IgD-negative memory B cell (primary cell): ENCODE measurements at regions not wholly inside any gene's neighbourhood (a gene's known extent, or its start where the extent isn't known, plus 50 kb on each side); places are given as distances from the start of the nearest gene placed in this dataset.

ENCODE experiments used
- H3K27ac Mint-ChIP-seq, 3 donors: one replicate each; pipeline ENCODE4 v1.8.0; 2020 to 2022; ENCODE audit warnings: mild to moderate bottlenecking in 3 of 3, mixed read lengths in 3 of 3, moderate library complexity in 1 of 3
- H3K27me3 Mint-ChIP-seq: one replicate; pipeline ENCODE4 v1.8.0; 2021; ENCODE audit warnings: mixed read lengths
- H3K36me3 Mint-ChIP-seq: one replicate; pipeline ENCODE4 v1.8.0; 2020; ENCODE audit warnings: mild to moderate bottlenecking, mixed read lengths
- H3K4me1 Mint-ChIP-seq, 3 donors: one replicate each; pipeline ENCODE4 v1.8.0; 2020 to 2022; ENCODE audit warnings: mixed read lengths in 3 of 3, mild to moderate bottlenecking in 1 of 3
- H3K4me3 Mint-ChIP-seq, 4 donors: one replicate each; pipeline ENCODE4 v1.8.0; 2020 to 2022; ENCODE audit warnings: mild to moderate bottlenecking in 4 of 4, mixed read lengths in 4 of 4, moderate library complexity in 3 of 4
- H3K9me3 Mint-ChIP-seq, 3 donors: one replicate each; pipeline ENCODE4 v1.8.0; 2020 to 2021; ENCODE audit warnings: mixed read lengths in 3 of 3, mild to moderate bottlenecking in 1 of 3

- H3K27me3 Mint-ChIP-seq, result no peaks in the 10 kb centered on the region
- peaks cover 8 to 14% (median 12%) of the 10 kb centered on the region in 3 donors for H3K4me1 Mint-ChIP-seq
- no peak overlapping the region for H3K27ac Mint-ChIP-seq
- peak overlapping the region in 1 of 4 donors; percentile 14 for H3K4me3 Mint-ChIP-seq
- H3K36me3 Mint-ChIP-seq, result no peaks in the 10 kb centered on the region
- no peaks in the 10 kb centered on the region for H3K9me3 Mint-ChIP-seq
Observed at GRCh38 chrX:9196961-9197640, 163.2 kb upstream of the FAM9B start.

DNA sequence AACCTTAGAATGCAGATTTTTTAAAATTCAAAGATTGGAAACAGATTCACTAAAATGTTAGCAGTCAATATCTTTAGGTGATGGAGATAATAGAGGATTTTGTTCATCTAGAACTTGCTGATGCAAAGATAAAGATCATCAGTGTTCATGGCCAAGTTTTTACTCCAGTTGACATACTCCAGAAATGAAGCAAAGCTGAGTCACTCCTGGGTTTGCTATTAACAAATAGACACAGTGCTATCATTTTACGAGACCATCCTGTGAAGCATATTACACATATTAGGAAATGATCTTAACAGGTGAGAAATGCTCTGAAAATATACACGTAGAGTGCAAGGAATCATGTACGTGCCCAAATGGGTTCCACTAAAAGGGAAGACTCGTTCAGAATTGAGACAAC is 170.6 kb upstream of the FAM9B start:
- H3K27me3 Mint-ChIP-seq, result peaks cover 6% of the 10 kb centered on the region
- H3K9me3 Mint-ChIP-seq, result no peaks in the 10 kb centered on the region
- H3K4me3 Mint-ChIP-seq, result no peak overlapping the region
- no peaks in the 10 kb centered on the region for H3K36me3 Mint-ChIP-seq
- H3K27ac Mint-ChIP-seq, result no peak overlapping the region
- peaks cover 0 to 5% (median under 1%) of the 10 kb centered on the region in 3 donors for H3K4me1 Mint-ChIP-seq

GRCh38 chrX:9205599-9206223 is 171.8 kb upstream of the FAM9B start:
- H3K4me1 Mint-ChIP-seq, result peaks cover 0 to 4% (median 0%) of the 10 kb centered on the region in 3 donors
- H3K4me3 Mint-ChIP-seq, result peak overlapping the region in 1 of 4 donors; percentile 82
- no peaks in the 10 kb centered on the region for H3K9me3 Mint-ChIP-seq
- H3K27ac Mint-ChIP-seq, result peak overlapping the region in 1 of 3 donors; percentile 73
- H3K27me3 Mint-ChIP-seq, result peaks cover 6% of the 10 kb centered on the region
- H3K36me3 Mint-ChIP-seq, result no peaks in the 10 kb centered on the region

DNA sequence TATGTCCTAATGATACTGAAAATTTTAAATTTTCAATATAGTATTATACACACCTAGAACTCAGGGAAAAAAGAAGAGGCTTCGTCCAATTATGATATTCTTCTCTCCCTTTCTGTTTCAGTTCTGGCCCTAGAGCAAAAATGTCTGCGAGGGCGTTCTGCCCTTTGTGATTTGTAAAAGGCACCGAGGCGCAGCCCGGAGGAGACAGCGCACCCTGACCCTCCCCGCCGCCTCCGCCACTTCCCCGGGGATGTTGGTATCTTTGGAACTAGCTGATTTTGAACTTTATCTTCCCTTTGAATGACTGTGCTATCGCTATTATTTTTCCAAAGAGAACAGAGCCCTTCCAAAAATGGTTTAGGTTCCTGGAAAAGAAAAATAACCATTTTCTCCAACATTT is 173.2 kb upstream of the FAM9B start:
- Mint-ChIP-seq H3K9me3 (no peaks in the 10 kb centered on the region), H3K27ac (no peak overlapping the region), H3K36me3 (no peaks in the 10 kb centered on the region), H3K4me3 (no peak overlapping the region), H3K27me3 (peaks cover 6% of the 10 kb centered on the region), H3K4me1 (peaks cover 0 to 4% (median 0%) of the 10 kb centered on the region in 3 donors)

DNA sequence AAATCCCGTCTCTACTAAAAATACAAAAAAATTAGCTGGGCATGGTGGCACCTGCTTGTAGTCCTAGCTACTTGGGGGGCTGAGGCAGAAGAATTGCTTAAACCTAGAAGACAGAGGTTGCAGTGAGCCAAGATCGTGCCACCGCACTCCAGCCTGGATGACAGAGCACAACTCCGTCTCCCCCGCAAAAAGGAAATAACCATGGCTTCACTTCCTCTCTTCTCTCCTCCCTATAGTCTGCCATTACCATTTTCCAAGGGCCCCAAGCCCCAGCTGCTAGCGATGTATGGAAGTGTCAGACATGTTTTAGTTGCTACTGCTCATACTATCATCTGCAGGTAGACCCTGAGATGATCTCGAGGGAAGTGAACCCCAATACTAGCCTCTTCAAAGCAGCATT is 177.3 kb upstream of the FAM9B start:
- no peaks in the 10 kb centered on the region for H3K9me3 Mint-ChIP-seq
- no peak overlapping the region for H3K27ac Mint-ChIP-seq

GRCh38 chrX:9221781-9222180 is 187.9 kb upstream of the FAM9B start:
- Mint-ChIP-seq H3K4me3 (no peak overlapping the region), H3K27ac (no peak overlapping the region), H3K9me3 (peaks cover 3 to 6% (median 6%) of the 10 kb centered on the region in 3 donors), H3K4me1 (no peaks in the 10 kb centered on the region), H3K27me3 (peaks cover 6% of the 10 kb centered on the region), H3K36me3 (no peaks in the 10 kb centered on the region)

More for the DNA sequence above, 177.3 kb upstream of the FAM9B start:
- Mint-ChIP-seq H3K36me3 (no peaks in the 10 kb centered on the region), H3K4me1 (peaks cover 0 to 4% (median 0%) of the 10 kb centered on the region in 3 donors), H3K27me3 (peaks cover 1% of the 10 kb centered on the region), H3K4me3 (no peak overlapping the region)

- no peaks in the 10 kb centered on the region for H3K4me1 Mint-ChIP-seq
- peaks cover 6% of the 10 kb centered on the region for H3K27me3 Mint-ChIP-seq
- peak overlapping the region in 1 of 3 donors; percentile 10 for H3K27ac Mint-ChIP-seq
- H3K9me3 Mint-ChIP-seq, result peaks cover 3 to 6% (median 6%) of the 10 kb centered on the region in 3 donors
- H3K36me3 Mint-ChIP-seq, result no peaks in the 10 kb centered on the region
- H3K4me3 Mint-ChIP-seq, result no peak overlapping the region
Observed at GRCh38 chrX:9222299-9222698, 188.4 kb upstream of the FAM9B start.

- peaks cover 2 to 3% (median 3%) of the 10 kb centered on the region in 3 donors for H3K9me3 Mint-ChIP-seq
Observed at GRCh38 chrX:9227276-9227675, 193.3 kb upstream of the FAM9B start.

DNA sequence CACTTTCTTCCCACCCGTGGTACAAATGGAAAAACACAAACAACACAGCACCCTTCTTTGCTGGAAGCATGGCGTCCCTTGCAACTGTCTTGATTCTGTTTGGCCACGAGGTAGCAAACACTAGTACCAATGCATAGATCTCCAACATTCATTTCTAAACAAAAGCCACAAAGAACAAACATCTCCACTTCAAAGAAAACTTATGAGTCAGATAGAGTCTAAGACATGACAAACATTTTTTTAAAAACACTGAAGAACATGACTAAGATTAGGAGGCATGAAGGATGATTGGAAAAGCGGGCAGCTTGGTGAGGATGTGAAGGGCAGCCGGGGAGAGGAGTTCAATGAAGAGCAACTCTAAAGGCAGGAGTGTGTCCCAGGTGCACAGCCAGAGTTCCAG is 197.6 kb upstream of the FAM9B start:
- H3K4me1 Mint-ChIP-seq, result no peaks in the 10 kb centered on the region
- H3K27ac Mint-ChIP-seq, result no peak overlapping the region
- H3K27me3 Mint-ChIP-seq, result no peaks in the 10 kb centered on the region
- no peaks in the 10 kb centered on the region for H3K36me3 Mint-ChIP-seq
- H3K9me3 Mint-ChIP-seq, result peaks cover 0 to 3% (median 0%) of the 10 kb centered on the region in 3 donors
- H3K4me3 Mint-ChIP-seq, result no peak overlapping the region

More at GRCh38 chrX:9227276-9227675, 193.3 kb upstream of the FAM9B start:
- H3K27ac Mint-ChIP-seq, result no peak overlapping the region
- H3K27me3 Mint-ChIP-seq, result no peaks in the 10 kb centered on the region
- no peaks in the 10 kb centered on the region for H3K4me1 Mint-ChIP-seq
- H3K36me3 Mint-ChIP-seq, result no peaks in the 10 kb centered on the region
- no peak overlapping the region for H3K4me3 Mint-ChIP-seq

DNA sequence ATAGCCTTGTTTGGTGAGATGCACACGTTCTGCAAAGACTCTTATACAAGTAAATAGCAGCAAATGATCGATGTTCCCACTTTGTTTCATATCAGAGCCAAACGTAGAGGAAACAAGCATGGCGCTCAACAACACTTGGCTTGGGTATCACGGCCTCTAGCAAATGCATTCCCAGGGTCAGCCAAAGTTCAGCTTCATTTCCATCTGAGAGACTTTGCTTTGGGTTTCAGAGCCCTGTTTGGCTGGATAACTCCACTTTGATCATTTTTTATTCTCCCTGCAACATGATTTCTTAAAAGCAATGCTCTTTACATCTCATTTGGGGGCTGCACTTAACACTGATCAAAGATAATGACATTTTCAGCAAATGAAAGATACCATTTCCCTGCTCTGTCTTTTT is 199.2 kb upstream of the FAM9B start:
- Mint-ChIP-seq H3K27me3 (peaks cover 2% of the 10 kb centered on the region), H3K4me1 (no peaks in the 10 kb centered on the region), H3K36me3 (no peaks in the 10 kb centered on the region), H3K27ac (no peak overlapping the region), H3K9me3 (peaks cover 0 to 3% (median 0%) of the 10 kb centered on the region in 3 donors), H3K4me3 (no peak overlapping the region)

DNA sequence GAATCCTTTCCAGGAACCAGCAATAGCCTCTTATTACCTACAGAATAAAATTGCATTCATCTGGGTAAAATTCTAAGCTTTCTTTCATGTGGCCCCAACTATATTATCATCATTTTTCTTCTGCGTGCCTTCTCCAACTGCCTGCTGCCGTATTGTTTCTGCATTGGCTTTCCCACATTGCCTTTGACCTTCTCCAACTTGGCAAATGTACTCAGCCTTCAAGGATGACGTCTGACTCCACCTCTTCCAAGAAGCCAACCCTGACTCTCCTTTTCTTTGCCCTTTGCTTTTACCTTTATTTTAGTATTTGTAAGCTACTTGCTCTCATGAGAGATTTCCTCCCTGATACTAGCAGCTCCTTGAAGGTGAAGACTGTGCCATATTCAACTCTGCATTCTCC is 200.4 kb upstream of the FAM9B start:
- no peak overlapping the region for H3K27ac Mint-ChIP-seq
- peaks cover 2% of the 10 kb centered on the region for H3K27me3 Mint-ChIP-seq
- no peaks in the 10 kb centered on the region for H3K4me1 Mint-ChIP-seq
- no peaks in the 10 kb centered on the region for H3K36me3 Mint-ChIP-seq
- H3K4me3 Mint-ChIP-seq, result no peak overlapping the region
- H3K9me3 Mint-ChIP-seq, result peaks cover 0 to 3% (median 0%) of the 10 kb centered on the region in 3 donors

GRCh38 chrX:9235722-9236121 is 201.8 kb upstream of the FAM9B start:
- no peak overlapping the region for H3K4me3 Mint-ChIP-seq
- peaks cover 2% of the 10 kb centered on the region for H3K27me3 Mint-ChIP-seq
- H3K9me3 Mint-ChIP-seq, result peaks cover 0 to 3% (median 0%) of the 10 kb centered on the region in 3 donors
- H3K36me3 Mint-ChIP-seq, result no peaks in the 10 kb centered on the region
- no peaks in the 10 kb centered on the region for H3K4me1 Mint-ChIP-seq
- H3K27ac Mint-ChIP-seq, result no peak overlapping the region

DNA sequence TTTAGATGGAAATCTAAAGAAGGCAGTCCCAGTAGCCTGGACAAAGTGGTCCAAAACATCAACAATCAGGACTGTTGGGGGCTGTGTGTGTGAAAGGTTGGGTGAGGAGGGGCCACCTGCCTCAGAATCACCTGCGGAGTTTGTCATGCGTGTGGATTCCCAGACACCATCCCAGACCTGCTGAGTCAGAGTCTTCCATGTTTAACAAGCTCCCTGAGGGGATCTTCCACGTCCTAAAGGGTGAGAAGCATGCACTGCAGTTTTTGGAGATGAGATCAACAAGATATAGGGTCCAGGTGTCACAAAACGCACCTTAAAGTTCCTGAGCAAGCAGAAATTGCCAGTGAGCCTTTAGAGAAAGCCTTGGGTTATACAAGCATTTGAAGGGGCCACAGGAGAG is 207.0 kb upstream of the FAM9B start:
- no peaks in the 10 kb centered on the region for H3K4me1 Mint-ChIP-seq
- H3K36me3 Mint-ChIP-seq, result no peaks in the 10 kb centered on the region
- no peak overlapping the region for H3K4me3 Mint-ChIP-seq
- H3K9me3 Mint-ChIP-seq, result no peaks in the 10 kb centered on the region
- no peak overlapping the region for H3K27ac Mint-ChIP-seq
- peaks cover 2% of the 10 kb centered on the region for H3K27me3 Mint-ChIP-seq

DNA sequence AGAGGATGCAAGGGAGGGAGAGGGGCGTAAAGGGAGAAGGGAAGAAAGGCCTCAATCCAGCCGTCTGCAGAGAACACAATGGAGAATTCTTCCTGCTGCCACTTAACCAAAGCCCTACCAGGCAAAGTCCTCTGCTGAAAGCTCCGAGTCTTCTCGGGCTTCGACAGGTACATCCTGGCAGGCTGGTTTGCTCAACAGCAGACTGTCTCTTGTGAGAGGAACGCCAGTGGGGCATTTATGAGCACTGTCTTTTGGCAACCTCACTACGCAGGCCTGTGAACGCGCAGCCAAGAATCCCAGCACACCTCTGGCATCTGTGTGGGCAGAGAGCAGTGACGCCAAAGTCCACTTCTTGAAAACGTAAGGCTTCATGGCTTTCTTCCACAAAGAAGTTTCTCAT is 207.5 kb upstream of the FAM9B start:
- Mint-ChIP-seq H3K4me3 (no peak overlapping the region), H3K4me1 (no peaks in the 10 kb centered on the region), H3K9me3 (no peaks in the 10 kb centered on the region), H3K27me3 (peaks cover 2% of the 10 kb centered on the region), H3K27ac (no peak overlapping the region), H3K36me3 (no peaks in the 10 kb centered on the region)

DNA sequence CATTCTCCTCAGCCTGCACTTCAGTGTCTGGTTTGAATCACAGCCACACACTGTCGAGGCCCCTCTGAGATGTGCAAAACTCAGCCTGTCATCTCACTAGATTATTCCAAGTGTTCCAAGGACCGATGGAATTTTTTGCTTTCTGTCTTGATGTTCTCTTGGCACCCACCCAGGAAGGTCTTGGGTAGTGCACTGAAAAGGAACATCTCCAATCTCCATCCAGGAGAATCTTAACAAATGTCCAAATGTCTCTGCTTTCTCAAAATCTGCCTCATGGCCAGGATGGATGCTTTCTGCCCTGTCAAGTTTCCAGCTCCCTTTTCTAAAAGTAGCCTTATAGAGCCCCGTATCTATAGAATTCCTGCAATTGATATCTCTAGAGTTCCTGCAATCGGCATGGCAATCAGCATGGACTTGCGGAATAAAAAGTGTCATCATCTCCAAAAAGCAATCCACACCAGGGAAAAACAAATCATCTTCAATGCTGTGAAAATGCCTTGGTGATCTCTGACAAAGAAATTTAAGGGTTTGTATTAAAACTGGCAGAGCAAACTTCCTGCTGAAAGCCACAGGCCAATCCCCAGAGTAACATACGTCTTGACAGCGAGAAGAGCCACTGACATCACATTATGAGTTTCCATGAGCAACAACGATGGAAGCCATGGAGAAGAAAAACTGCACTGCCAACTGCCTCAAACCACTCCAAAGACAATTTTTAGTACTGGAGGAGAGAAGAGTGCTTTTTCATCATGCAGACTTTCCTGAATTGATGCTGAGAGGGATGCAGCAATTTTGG is 215.3 kb upstream of the FAM9B start:
- H3K27me3 Mint-ChIP-seq, result peaks cover 3% of the 10 kb centered on the region
- no peak overlapping the region for H3K27ac Mint-ChIP-seq
- H3K4me3 Mint-ChIP-seq, result no peak overlapping the region
- peaks cover 0 to 5% (median 0%) of the 10 kb centered on the region in 3 donors for H3K4me1 Mint-ChIP-seq
- H3K9me3 Mint-ChIP-seq, result no peaks in the 10 kb centered on the region
- H3K36me3 Mint-ChIP-seq, result no peaks in the 10 kb centered on the region
